H9 (cell line): ENCODE measurements at regions not wholly inside any gene's neighbourhood (a gene's known extent, or its start where the extent isn't known, plus 50 kb on each side); places are given as distances from the start of the nearest gene placed in this dataset.
A peak's percentile ranks its signal among the peaks of the same experiment; 100 is the strongest.

Experiments used
- DNase-seq: peaks from one replicate; pipeline ENCODE4 v3.0.0-alpha.2; 2017
- H2AFZ ChIP-seq: one replicate; pipeline ENCODE4 v1.6.1; 2013; ENCODE audit warnings: mild to moderate bottlenecking, low read length, control low read depth, moderate library complexity
- H2AK5ac ChIP-seq: 2 replicates; pipeline ENCODE4 v1.6.1; 2013; ENCODE audit warnings: low read length, control low read depth, mixed read lengths; ENCODE audit not compliant: insufficient read length
- H2BK120ac ChIP-seq: one replicate; pipeline ENCODE4 v1.6.1; 2013; ENCODE audit warnings: low read depth, mild to moderate bottlenecking, low read length, control low read depth, inconsistent platforms; ENCODE audit not compliant: poor library complexity, severe bottlenecking
- H2BK12ac ChIP-seq: 2 replicates; pipeline ENCODE4 v1.6.1; 2013; ENCODE audit warnings: low read length, control low read depth, mixed read lengths, low read depth; ENCODE audit not compliant: insufficient read length
- H2BK15ac ChIP-seq: 2 replicates; pipeline ENCODE4 v1.6.1; 2013; ENCODE audit warnings: low read depth, low read length, control low read depth
- H2BK20ac ChIP-seq: one replicate; pipeline ENCODE4 v1.6.1; 2013; ENCODE audit warnings: low read depth, mild to moderate bottlenecking, low read length, control low read depth, inconsistent platforms; ENCODE audit not compliant: poor library complexity, severe bottlenecking
- H2BK5ac ChIP-seq: 2 replicates; pipeline ENCODE4 v1.6.1; 2013; ENCODE audit warnings: low read length, control low read depth, mixed read lengths; ENCODE audit not compliant: insufficient read length
- H3K14ac ChIP-seq: 2 replicates; pipeline ENCODE4 v1.6.1; 2013; ENCODE audit warnings: low read length, control low read depth; ENCODE audit not compliant: insufficient read depth
- H3K18ac ChIP-seq: 2 replicates; pipeline ENCODE4 v1.6.1; 2013; ENCODE audit warnings: low read depth, mild to moderate bottlenecking, mixed read lengths, low read length, control low read depth; ENCODE audit not compliant: insufficient read length
- H3K23ac ChIP-seq: 2 replicates; pipeline ENCODE4 v1.6.1; 2013; ENCODE audit warnings: low read length, control low read depth, mixed read lengths, low read depth; ENCODE audit not compliant: insufficient read length
- H3K23me2 ChIP-seq: 2 replicates; pipeline ENCODE4 v1.6.1; 2013; ENCODE audit warnings: low read depth, mild to moderate bottlenecking, mixed read lengths, low read length, control low read depth; ENCODE audit not compliant: insufficient read length, poor library complexity, severe bottlenecking
- H3K27ac ChIP-seq: 2 replicates; pipeline ENCODE4 v1.5.1; 2013; ENCODE audit warnings: low read length, control low read depth, mixed read lengths, low read depth; ENCODE audit not compliant: insufficient read length
- H3K27me3 ChIP-seq: 2 replicates; pipeline ENCODE4 v1.6.1; 2013; ENCODE audit warnings: low read length, control low read depth, inconsistent platforms; ENCODE audit not compliant: insufficient read depth
- H3K4ac ChIP-seq: 2 replicates; pipeline ENCODE4 v1.6.1; 2013; ENCODE audit warnings: low read depth, mild to moderate bottlenecking, control low read depth, inconsistent platforms, low read length, moderate library complexity
- H3K4me1 ChIP-seq: 2 replicates; pipeline ENCODE4 v1.6.1; 2013; ENCODE audit warnings: low read length, control low read depth, inconsistent platforms; ENCODE audit not compliant: insufficient read depth
- H3K4me2 ChIP-seq: 2 replicates; pipeline ENCODE4 v1.6.1; 2013; ENCODE audit warnings: low read length, control low read depth, mixed read lengths; ENCODE audit not compliant: insufficient read length, insufficient read depth
- H3K56ac ChIP-seq: 2 replicates; pipeline ENCODE4 v1.6.1; 2013; ENCODE audit warnings: low read depth, mild to moderate bottlenecking, mixed read lengths, low read length, control low read depth; ENCODE audit not compliant: insufficient read length
- H3K79me1 ChIP-seq: 2 replicates; pipeline ENCODE4 v1.6.1; 2013; ENCODE audit warnings: low read depth, mild to moderate bottlenecking, moderate library complexity, low read length, control low read depth, inconsistent platforms; ENCODE audit not compliant: insufficient read depth, poor library complexity, severe bottlenecking
- H3K79me2 ChIP-seq: 2 replicates; pipeline ENCODE4 v1.6.1; 2013; ENCODE audit warnings: low read length, control low read depth, inconsistent platforms; ENCODE audit not compliant: insufficient read depth
- H3K9ac ChIP-seq: 2 replicates; pipeline ENCODE4 v1.6.1; 2013; ENCODE audit warnings: low read length, control low read depth, mixed read lengths; ENCODE audit not compliant: insufficient read length; ENCODE audit errors: extremely low read depth
- H3K9me3 ChIP-seq: one replicate; pipeline ENCODE4 v1.6.1; 2013; ENCODE audit warnings: low read depth, low read length, inconsistent platforms; ENCODE audit not compliant: control insufficient read depth
- H3T11ph ChIP-seq: one replicate; pipeline ENCODE4 v1.6.1; 2013; ENCODE audit warnings: mild to moderate bottlenecking, low read length, control low read depth, inconsistent platforms
- H4K20me1 ChIP-seq: one replicate; pipeline ENCODE4 v1.6.1; 2013; ENCODE audit not compliant: control insufficient read depth, insufficient read length, insufficient read depth
- H4K5ac ChIP-seq: 2 replicates; pipeline ENCODE4 v1.6.1; 2013; ENCODE audit warnings: low read depth, mild to moderate bottlenecking, mixed read lengths, low read length, control low read depth; ENCODE audit not compliant: insufficient read length
- H4K8ac ChIP-seq: replicated peaks from 2 replicates; pipeline ENCODE4 v1.6.1; 2013; ENCODE audit warnings: low read length, control low read depth, mixed read lengths, low read depth; ENCODE audit not compliant: insufficient read length
- H4K91ac ChIP-seq: 2 replicates; pipeline ENCODE4 v1.6.1; 2013; ENCODE audit warnings: low read depth, mild to moderate bottlenecking, moderate library complexity, mixed read lengths, low read length, control low read depth; ENCODE audit not compliant: insufficient read length
- H3K27ac Mint-ChIP-seq, 3 experiments: 2 replicates in 2 of 3; 3 replicates in 1 of 3; pipeline ENCODE4 v1.8.0; 2020 to 2021; ENCODE audit warnings: mixed read lengths in 3 of 3, mild to moderate bottlenecking in 1 of 3, moderate library complexity in 1 of 3
- H3K27me3 Mint-ChIP-seq: 2 replicates; pipeline ENCODE4 v1.8.0; 2021; ENCODE audit warnings: low read depth, mild to moderate bottlenecking, moderate library complexity, mixed read lengths
- H3K36me3 Mint-ChIP-seq, 3 experiments: 2 replicates in 2 of 3; 3 replicates in 1 of 3; pipeline ENCODE4 v1.8.0; 2020 to 2021; ENCODE audit warnings: low read depth in 3 of 3, mixed read lengths in 3 of 3; ENCODE audit not compliant: insufficient read depth in 1 of 3
- H3K4me1 Mint-ChIP-seq, 2 experiments: 2 replicates each; pipeline ENCODE4 v1.8.0; 2020; ENCODE audit warnings: mixed read lengths in 2 of 2
- H3K4me3 Mint-ChIP-seq, 2 experiments: 2 replicates in 1 of 2; 3 replicates in 1 of 2; pipeline ENCODE4 v1.8.0; 2020 to 2021; ENCODE audit warnings: mild to moderate bottlenecking in 2 of 2, mixed read lengths in 2 of 2, moderate library complexity in 1 of 2
- H3K9me3 Mint-ChIP-seq, 2 experiments: 2 replicates in 1 of 2; 3 replicates in 1 of 2; pipeline ENCODE4 v1.8.0; 2020; ENCODE audit warnings: mild to moderate bottlenecking in 2 of 2, mixed read lengths in 2 of 2, moderate library complexity in 1 of 2
- CTCF ChIP-seq: fragments of 200-600 bp; sonication (generic); conservative IDR thresholded peaks from 3 replicates; pipeline ENCODE4 v1.8.0; 2021; ENCODE audit warnings: antibody characterized with exemption, mild to moderate bottlenecking
- WGBS: extraction: QIAGEN DNeasy Blood & Tissue Kit; methylation state at CpG from one replicate; pipeline ENCODE4 v1.1.7; 2013; ENCODE audit warnings: missing lambda C conversion rate, low lambda C conversion rate, mixed read lengths; ENCODE audit not compliant: insufficient read length; ENCODE audit errors: extremely low coverage; 5-methylcytosine and 5-hydroxymethylcytosine counted together

GRCh38 chr7:3117081-3117480 is 73.4 kb upstream of the CARD11 start:
- Mint-ChIP-seq H3K36me3 (peaks cover 9 to 16% (median 12%) of the 10 kb centered on the region in 3 experiments), H3K9me3 (peaks cover 22 to 30% of the 10 kb centered on the region in 2 experiments), H3K4me1 (peaks cover 14 to 16% of the 10 kb centered on the region in 2 experiments), H3K4me3 (no peak overlapping the region; a peak in 1 of 5 replicates), H3K27ac (peak overlapping the region in 1 of 3 experiments; percentile 38; a peak in 1 of 7 replicates), H3K27me3 (peaks cover 13% of the 10 kb centered on the region)
- H3K79me2 ChIP-seq = no peaks in the 10 kb centered on the region
- no peak overlapping the region for H3K27ac ChIP-seq
- no peak overlapping the region for H3K56ac ChIP-seq
- no peak overlapping the region for H3T11ph ChIP-seq
- H4K8ac ChIP-seq = no peak overlapping the region
- H3K79me1 ChIP-seq = no peaks in the 10 kb centered on the region
- no peak overlapping the region for H2BK15ac ChIP-seq
- no peak overlapping the region for H2BK12ac ChIP-seq
- H2BK120ac ChIP-seq = no peak overlapping the region
- H2BK20ac ChIP-seq = no peak overlapping the region
- WGBS = no CpG with 5 or more reads among the region's 2 CpGs
- no peak overlapping the region for H4K5ac ChIP-seq
- TF ChIP-seq CTCF = no peak
- H3K27me3 ChIP-seq = no peaks in the 10 kb centered on the region; the same call in 1 of the 2 replicates
- no peak overlapping the region for H3K9ac ChIP-seq
- no peaks in the 10 kb centered on the region for H3K4me1 ChIP-seq
- no peak overlapping the region for H4K91ac ChIP-seq
- DNase-seq = no peak
- no peak overlapping the region for H2BK5ac ChIP-seq
- H3K14ac ChIP-seq = no peak overlapping the region
- no peak overlapping the region for H2AFZ ChIP-seq
- no peaks in the 10 kb centered on the region for H3K23me2 ChIP-seq
- H3K4ac ChIP-seq = no peak overlapping the region
- H4K20me1 ChIP-seq = no peaks in the 10 kb centered on the region
- H3K23ac ChIP-seq = no peak overlapping the region
- H3K18ac ChIP-seq = no peak overlapping the region
- H2AK5ac ChIP-seq = no peak overlapping the region
- H3K9me3 ChIP-seq = peaks cover 12% of the 10 kb centered on the region
- no peak overlapping the region for H3K4me2 ChIP-seq
